Gastrocnemius medialis (tissue), 4 donors: ENCODE measurements at regions not wholly inside any gene's neighbourhood (a gene's known extent, or its start where the extent isn't known, plus 50 kb on each side); places are given as distances from the start of the nearest gene placed in this dataset.

Source experiments
- ATAC-seq, 2 donors: fragments of 150-250 bp; one replicate each; pipeline ENCODE4 v1.9.1; 2016
- DNase-seq, 2 donors: peaks; one replicate each; pipeline ENCODE4 v3.0.0-alpha.2; 2019
- H3K27ac ChIP-seq, 4 donors: fragments of 200-600 bp; sonication (generic); 1 replicate in 1 of 4; 2 replicates in 3 of 4; pipeline ENCODE4 v1.5.1; 2016 to 2018; ENCODE audit warnings: mild to moderate bottlenecking in 2 of 4, moderate library complexity in 1 of 4
- H3K27me3 ChIP-seq, 3 donors: fragments of 200-600 bp; sonication (generic) in 2 of 3; 1 replicate in 1 of 3; 2 replicates in 2 of 3; pipeline versions ENCODE4 v1.5.1 to v1.6.0; 2016 to 2019; ENCODE audit warnings: mild to moderate bottlenecking in 1 of 3, moderate library complexity in 1 of 3
- H3K36me3 ChIP-seq, 2 donors: fragments of 200-600 bp; sonication (generic) in 1 of 2; one replicate each; pipeline ENCODE4 v1.5.1; 2017 to 2018
- H3K4me1 ChIP-seq, 2 donors: fragments of 200-600 bp; sonication (generic) in 1 of 2; one replicate each; pipeline ENCODE4 v1.5.1; 2016 to 2017; ENCODE audit warnings: mild to moderate bottlenecking in 2 of 2
- H3K4me3 ChIP-seq, 4 donors: fragments of 200-600 bp; sonication (generic) in 3 of 4; 1 replicate in 1 of 4; 2 replicates in 3 of 4; pipeline ENCODE4 v1.5.1; 2016 to 2019; ENCODE audit warnings: mild to moderate bottlenecking in 2 of 4
- H3K9me3 ChIP-seq, 3 donors: fragments of 200-600 bp; sonication (generic) in 2 of 3; 1 replicate in 1 of 3; 2 replicates in 2 of 3; pipeline ENCODE4 v1.5.1; 2016 to 2019
- CTCF ChIP-seq, 5 experiments: fragments of 450-650 bp in 3 of 5; fragments of 200-600 bp in 2 of 5; sonication (generic) in 2 of 5; IDR thresholded peaks in 4 of 5; conservative IDR thresholded peaks in 1 of 5; 1 replicate in 4 of 5; 2 replicates in 1 of 5; pipeline ENCODE4 v1.5.1; 2016 to 2019; ENCODE audit warnings: antibody characterized with exemption in 5 of 5, mild to moderate bottlenecking in 3 of 5, moderate library complexity in 3 of 5
- POLR2A ChIP-seq, 2 donors: fragments of 450-650 bp; IDR thresholded peaks; one replicate each; pipeline ENCODE4 v1.6.1; 2017; ENCODE audit warnings: antibody characterized with exemption in 2 of 2, mild to moderate bottlenecking in 2 of 2, moderate library complexity in 2 of 2
- in situ Hi-C, 4 donors: fragments of 200-750 bp; cut with MboI; loops; one replicate each; pipeline versions ENCODE4 v1.15.0 to v1.8.0; 2017; ENCODE audit warnings: low sequenced_read_pairs in 4 of 4
- intact Hi-C: fragments of 100-400 bp; cut with DNase I; formaldehyde crosslinking; loops from one replicate; pipeline ENCODE4 v1.15.1; 2023; ENCODE audit warnings: low total_unique reads

GRCh38 chr12:92991134-92991533, 62.0 kb upstream of the EEA1 start:
- intact Hi-C loops (no loop called here), in situ Hi-C loops (loop anchor here in 3 of 4 donors (25.0 kb wide), 1 partner anchor 1121 kb away; no protein-coding TSS in a partner anchor)
- DNase-seq (no peak), ATAC-seq (no peak)
- Histone ChIP-seq H3K4me1 (peaks cover 8 to 11% of the 10 kb centered on the region in 2 donors), H3K4me3 (no peak overlapping the region), H3K9me3 (no peaks in the 10 kb centered on the region), H3K27me3 (no peaks in the 10 kb centered on the region), H3K36me3 (no peaks in the 10 kb centered on the region), H3K27ac (no peak overlapping the region)
- TF ChIP-seq CTCF (IDR thresholded peaks at IDR 0.05 in 4 of 5, conservative IDR thresholded peaks at IDR 0.05 in 1 of 5): no peak
- no peak for TF ChIP-seq POLR2A (IDR thresholded peaks at IDR 0.05)

- no peak for ATAC-seq
- intact Hi-C loops (no loop called here), in situ Hi-C loops (loop anchor here in 3 of 4 donors (25.0 kb wide), 1 partner anchor 1120 kb away; no protein-coding TSS in a partner anchor)
- no peak for TF ChIP-seq CTCF (IDR thresholded peaks at IDR 0.05 in 4 of 5, conservative IDR thresholded peaks at IDR 0.05 in 1 of 5)
- no peak for TF ChIP-seq POLR2A (IDR thresholded peaks at IDR 0.05)
- Histone ChIP-seq H3K27ac (no peak overlapping the region), H3K9me3 (no peaks in the 10 kb centered on the region), H3K4me1 (peaks cover 8 to 10% of the 10 kb centered on the region in 2 donors), H3K27me3 (no peaks in the 10 kb centered on the region), H3K4me3 (no peak overlapping the region), H3K36me3 (no peaks in the 10 kb centered on the region)
- no peak for DNase-seq
Measured at GRCh38 chr12:92992041-92992440, 62.9 kb upstream of the EEA1 start.

- Histone ChIP-seq H3K27ac (no peak overlapping the region), H3K4me3 (no peak overlapping the region), H3K27me3 (no peaks in the 10 kb centered on the region), H3K4me1 (no peaks in the 10 kb centered on the region), H3K36me3 (no peaks in the 10 kb centered on the region), H3K9me3 (no peaks in the 10 kb centered on the region)
- intact Hi-C loops: no loop called here
- in situ Hi-C loops: loop anchor here in 3 of 4 donors (25.0 kb wide), 1 partner anchor 1119 kb away; no protein-coding TSS in a partner anchor
- no peak for TF ChIP-seq POLR2A (IDR thresholded peaks at IDR 0.05)
- no peak for ATAC-seq
- no peak for DNase-seq
Measured at GRCh38 chr12:92993259-92993658, 64.2 kb upstream of the EEA1 start.

GRCh38 chr12:92995258-92995903, 66.3 kb upstream of the EEA1 start:
- no peaks in the 10 kb centered on the region for H3K4me1 ChIP-seq
- in situ Hi-C loops (loop anchor here in 3 of 4 donors (25.0 kb wide), 1 partner anchor 1117 kb away; no protein-coding TSS in a partner anchor), intact Hi-C loops (no loop called here)
- no peak overlapping the region for H3K4me3 ChIP-seq
- ATAC-seq (no peak), DNase-seq (no peak)
- TF ChIP-seq POLR2A (IDR thresholded peaks at IDR 0.05): no peak
- no peak for TF ChIP-seq CTCF (IDR thresholded peaks at IDR 0.05 in 4 of 5, conservative IDR thresholded peaks at IDR 0.05 in 1 of 5)
- H3K27me3 ChIP-seq: no peaks in the 10 kb centered on the region
- H3K36me3 ChIP-seq: no peaks in the 10 kb centered on the region
- no peak overlapping the region for H3K27ac ChIP-seq
- no peaks in the 10 kb centered on the region for H3K9me3 ChIP-seq

GRCh38 chr12:93000026-93000425, 70.9 kb upstream of the EEA1 start:
- TF ChIP-seq POLR2A (IDR thresholded peaks at IDR 0.05): no peak
- no peak for TF ChIP-seq CTCF (IDR thresholded peaks at IDR 0.05 in 4 of 5, conservative IDR thresholded peaks at IDR 0.05 in 1 of 5)
- ATAC-seq: no peak
- Histone ChIP-seq H3K27ac (no peak overlapping the region), H3K9me3 (no peaks in the 10 kb centered on the region), H3K4me3 (no peak overlapping the region), H3K36me3 (no peaks in the 10 kb centered on the region), H3K4me1 (no peaks in the 10 kb centered on the region), H3K27me3 (no peaks in the 10 kb centered on the region)
- intact Hi-C loops (no loop called here), in situ Hi-C loops (no loop called here)
- no peak for DNase-seq
